OCI-LY3 (cell line): ENCODE measurements at regions not wholly inside any gene's neighbourhood (a gene's known extent, or its start where the extent isn't known, plus 50 kb on each side); places are given as distances from the start of the nearest gene placed in this dataset.
"Not testable (repeated sequence)": the region's sequence is repeated elsewhere in the genome, so short reads cannot be mapped to it uniquely, and the experiment has no call there.

Experiments used
- H2AFZ ChIP-seq: fragments of 200-600, 300-600 bp; shearing (Covaris generic); 2 replicates; pipeline ENCODE4 v1.6.0; 2014; ENCODE audit warnings: antibody characterized with exemption, low read depth, low read length
- H3K27ac ChIP-seq: fragments of 200-600, 300-600 bp; sonication (generic); 2 replicates; pipeline ENCODE4 v1.5.1; 2014; ENCODE audit warnings: mild to moderate bottlenecking, low read length, moderate library complexity, mixed read lengths
- H3K27me3 ChIP-seq: fragments of 200-600, 300-600 bp; sonication (generic); 2 replicates; pipeline ENCODE4 v1.6.1; 2014; ENCODE audit warnings: low read depth, low read length, mixed read lengths
- H3K36me3 ChIP-seq: fragments of 200-600, 300-600 bp; sonication (generic); replicated peaks from 2 replicates; pipeline ENCODE3; 2014; ENCODE audit warnings: low read depth, low read length, mixed read lengths
- H3K4me1 ChIP-seq: fragments of 300-600, 200-600 bp; sonication (generic); 2 replicates; pipeline ENCODE4 v1.6.1; 2014; ENCODE audit warnings: low read length, mixed read lengths
- H3K4me2 ChIP-seq: fragments of 200-600, 300-600 bp; sonication (generic); 2 replicates; pipeline ENCODE4 v1.6.1; 2014; ENCODE audit warnings: low read length, mixed read lengths
- H3K4me3 ChIP-seq: fragments of 300-600, 200-600 bp; sonication (generic); 2 replicates; pipeline ENCODE4 v1.5.1; 2014; ENCODE audit warnings: antibody characterized with exemption, mild to moderate bottlenecking, low read length, moderate library complexity
- H3K79me2 ChIP-seq: fragments of 300-600, 200-600 bp; shearing (Covaris generic); 2 replicates; pipeline ENCODE4 v1.6.1; 2014; ENCODE audit warnings: mild to moderate bottlenecking, low read length, mixed read lengths
- H3K9ac ChIP-seq: fragments of 300-600, 200-600 bp; shearing (Covaris generic); 2 replicates; pipeline ENCODE4 v1.6.0; 2014; ENCODE audit warnings: mild to moderate bottlenecking, low read length, moderate library complexity
- H3K9me3 ChIP-seq: fragments of 200-600, 300-600 bp; shearing (Covaris generic); 2 replicates; pipeline ENCODE4 v1.6.1; 2014; ENCODE audit warnings: low read length, mixed read lengths; ENCODE audit not compliant: insufficient read depth
- H4K20me1 ChIP-seq: fragments of 200-600, 300-600 bp; sonication (generic); 2 replicates; pipeline ENCODE4 v1.6.1; 2016; ENCODE audit warnings: low read length, mixed read lengths; ENCODE audit not compliant: insufficient read depth
- EZH2phosphoT487 ChIP-seq: fragments of 200-600 bp; shearing (Covaris generic); IDR thresholded peaks from 2 replicates; pipeline ENCODE4 v1.6.1; 2018; ENCODE audit warnings: antibody characterized with exemption, mixed run types, low read depth
- TF ChIP-seq, protein P1 (sequence below): fragments of 200-600, 300-600 bp; sonication (generic); IDR thresholded peaks from 2 replicates; pipeline ENCODE4 v1.5.1; 2014; ENCODE audit warnings: antibody characterized with exemption, low read length, low read depth

DNA sequence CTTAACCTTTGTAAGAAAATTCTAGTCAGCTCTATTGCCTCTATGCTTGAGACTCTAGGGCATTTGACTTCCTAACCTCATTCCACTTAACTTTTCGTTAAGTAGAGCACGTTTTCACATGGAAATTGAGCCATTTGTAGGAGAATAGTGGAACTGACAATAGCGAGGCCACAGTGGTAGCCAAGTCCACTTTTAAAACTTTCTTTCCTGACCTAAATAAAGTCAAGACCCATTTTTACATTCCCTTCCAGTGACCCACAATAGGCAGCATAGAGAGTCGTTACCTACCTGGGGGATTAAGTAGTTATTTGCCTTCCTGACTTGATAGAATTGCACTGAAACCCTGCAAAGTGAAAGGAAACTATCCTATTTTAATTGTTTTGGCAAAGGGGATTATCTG, 386.0 kb upstream of the NECTIN3 start:
- Histone ChIP-seq H3K9me3 (no peaks in the 10 kb centered on the region), H3K4me2 (no peak overlapping the region), H3K27me3 (no peaks in the 10 kb centered on the region), H3K79me2 (no peaks in the 10 kb centered on the region), H3K4me3 (no peak overlapping the region), H3K9ac (no peak overlapping the region), H3K4me1 (peaks cover 2% of the 10 kb centered on the region; the same call in 1 of the 2 replicates), H3K27ac (no peak overlapping the region), H2AFZ (no peak overlapping the region), H3K36me3 (no peaks in the 10 kb centered on the region), H4K20me1 (no peaks in the 10 kb centered on the region)
- no peak for TF ChIP-seq EZH2phosphoT487
- TF ChIP-seq, protein P1, sequence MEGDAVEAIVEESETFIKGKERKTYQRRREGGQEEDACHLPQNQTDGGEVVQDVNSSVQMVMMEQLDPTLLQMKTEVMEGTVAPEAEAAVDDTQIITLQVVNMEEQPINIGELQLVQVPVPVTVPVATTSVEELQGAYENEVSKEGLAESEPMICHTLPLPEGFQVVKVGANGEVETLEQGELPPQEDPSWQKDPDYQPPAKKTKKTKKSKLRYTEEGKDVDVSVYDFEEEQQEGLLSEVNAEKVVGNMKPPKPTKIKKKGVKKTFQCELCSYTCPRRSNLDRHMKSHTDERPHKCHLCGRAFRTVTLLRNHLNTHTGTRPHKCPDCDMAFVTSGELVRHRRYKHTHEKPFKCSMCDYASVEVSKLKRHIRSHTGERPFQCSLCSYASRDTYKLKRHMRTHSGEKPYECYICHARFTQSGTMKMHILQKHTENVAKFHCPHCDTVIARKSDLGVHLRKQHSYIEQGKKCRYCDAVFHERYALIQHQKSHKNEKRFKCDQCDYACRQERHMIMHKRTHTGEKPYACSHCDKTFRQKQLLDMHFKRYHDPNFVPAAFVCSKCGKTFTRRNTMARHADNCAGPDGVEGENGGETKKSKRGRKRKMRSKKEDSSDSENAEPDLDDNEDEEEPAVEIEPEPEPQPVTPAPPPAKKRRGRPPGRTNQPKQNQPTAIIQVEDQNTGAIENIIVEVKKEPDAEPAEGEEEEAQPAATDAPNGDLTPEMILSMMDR, result no peak

DNA sequence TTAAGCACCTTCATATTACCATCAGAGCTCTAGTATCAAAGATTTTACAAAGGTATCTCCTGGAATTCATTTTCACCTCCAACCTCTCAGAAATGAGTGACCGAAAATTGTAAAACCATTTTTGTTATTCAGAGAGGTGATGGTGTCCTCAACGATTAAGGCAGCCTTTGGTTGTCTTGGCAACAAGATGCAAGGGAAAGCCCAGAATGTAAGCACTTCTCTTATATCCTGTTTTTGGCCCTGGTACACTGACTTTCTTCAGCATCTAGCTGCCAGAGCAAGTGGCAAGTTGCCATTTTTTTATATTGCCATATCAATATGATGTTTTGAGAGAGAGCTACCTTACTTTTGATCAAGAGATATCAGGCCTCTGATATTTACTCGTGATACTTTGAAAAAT, 384.9 kb upstream of the NECTIN3 start:
- no peak overlapping the region for H3K4me3 ChIP-seq
- H3K4me1 ChIP-seq, result peaks cover 2% of the 10 kb centered on the region; the same call in 1 of the 2 replicates
- H3K9me3 ChIP-seq, result no peaks in the 10 kb centered on the region
- no peaks in the 10 kb centered on the region for H3K36me3 ChIP-seq
- H3K79me2 ChIP-seq, result no peaks in the 10 kb centered on the region
- no peak overlapping the region for H3K4me2 ChIP-seq
- H4K20me1 ChIP-seq, result no peaks in the 10 kb centered on the region
- TF ChIP-seq, protein P1, result no peak
- TF ChIP-seq EZH2phosphoT487, result no peak
- no peak overlapping the region for H2AFZ ChIP-seq
- no peak overlapping the region for H3K9ac ChIP-seq
- no peaks in the 10 kb centered on the region for H3K27me3 ChIP-seq
- no peak overlapping the region for H3K27ac ChIP-seq

DNA sequence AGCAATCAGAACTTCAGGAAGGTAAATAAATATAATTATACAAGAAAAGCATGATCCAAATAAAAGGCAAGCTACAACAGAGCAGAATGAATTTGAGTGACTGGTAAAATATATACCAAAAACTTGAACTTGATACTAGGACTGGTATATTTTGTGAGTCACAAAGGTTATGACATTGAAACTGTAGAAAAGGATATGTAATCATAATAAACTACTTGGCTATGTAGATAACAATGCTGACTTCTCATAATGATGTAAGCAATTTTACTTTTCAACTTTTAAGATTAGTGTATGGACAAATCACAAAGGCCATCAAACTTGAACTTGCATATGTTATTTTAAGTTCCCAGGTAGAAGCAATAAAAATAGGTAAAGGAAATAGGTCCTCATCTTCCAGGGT, 384.5 kb upstream of the NECTIN3 start:
- TF ChIP-seq, protein P1, result no peak
- TF ChIP-seq EZH2phosphoT487, result no peak
- Histone ChIP-seq H3K9ac (no peak overlapping the region), H3K27ac (no peak overlapping the region)

DNA sequence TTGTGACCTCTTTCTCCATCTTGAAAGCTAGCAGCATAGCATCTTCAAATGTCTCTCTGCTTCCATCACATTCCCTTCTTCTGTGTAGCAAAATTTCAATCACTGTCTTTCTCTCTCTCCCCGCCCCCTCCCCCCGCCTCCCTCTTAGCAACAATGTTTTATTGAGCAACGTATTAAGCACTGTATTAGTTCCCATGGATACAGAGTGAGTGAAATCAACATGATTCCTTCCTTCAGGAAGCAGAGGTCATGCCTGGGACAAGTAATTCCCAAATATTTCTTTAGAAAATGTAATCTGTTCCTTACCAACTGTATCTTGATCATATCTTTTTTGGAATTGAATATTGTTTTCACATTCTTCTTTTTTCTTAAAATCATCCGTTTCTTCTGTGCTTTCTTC, 373.7 kb upstream of the NECTIN3 start:
- TF ChIP-seq, protein P1, result no peak
- TF ChIP-seq EZH2phosphoT487, result no peak
- H3K4me1 ChIP-seq, result no peaks in the 10 kb centered on the region
- H3K4me2 ChIP-seq, result no peak overlapping the region
- no peak overlapping the region for H3K9ac ChIP-seq
- no peak overlapping the region for H3K4me3 ChIP-seq
- no peaks in the 10 kb centered on the region for H3K9me3 ChIP-seq
- H3K27ac ChIP-seq, result no peak overlapping the region
- H3K79me2 ChIP-seq, result no peaks in the 10 kb centered on the region
- H3K27me3 ChIP-seq, result no peaks in the 10 kb centered on the region
- no peaks in the 10 kb centered on the region for H4K20me1 ChIP-seq
- H3K36me3 ChIP-seq, result no peaks in the 10 kb centered on the region
- H2AFZ ChIP-seq, result no peak overlapping the region

More for the DNA sequence above, 384.5 kb upstream of the NECTIN3 start:
- H3K36me3 ChIP-seq, result no peaks in the 10 kb centered on the region
- no peaks in the 10 kb centered on the region for H4K20me1 ChIP-seq
- H3K9me3 ChIP-seq, result no peaks in the 10 kb centered on the region
- H2AFZ ChIP-seq, result no peak overlapping the region
- no peaks in the 10 kb centered on the region for H3K27me3 ChIP-seq
- no peak overlapping the region for H3K4me3 ChIP-seq
- no peak overlapping the region for H3K4me2 ChIP-seq
- H3K79me2 ChIP-seq, result no peaks in the 10 kb centered on the region
- peaks cover 2% of the 10 kb centered on the region; the same call in 1 of the 2 replicates for H3K4me1 ChIP-seq

DNA sequence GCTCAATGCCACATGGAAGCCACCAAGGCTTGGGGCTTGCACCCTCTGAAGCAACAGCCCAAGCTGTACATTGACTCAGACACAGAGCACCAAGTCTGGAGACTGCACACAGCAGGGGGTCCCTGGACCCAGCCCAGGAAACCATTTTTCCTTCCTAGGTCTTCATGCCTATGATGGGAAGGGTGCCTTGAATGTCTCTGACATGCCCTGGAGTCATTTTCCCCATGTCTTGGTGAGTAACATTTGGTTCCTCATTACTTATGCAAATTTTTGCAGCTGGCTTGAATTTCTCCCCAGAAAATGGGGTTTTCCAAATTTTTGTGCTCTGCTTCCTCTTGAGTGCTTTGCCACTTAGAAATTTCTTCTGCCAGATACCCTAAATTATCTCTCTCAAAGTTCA, 367.3 kb upstream of the NECTIN3 start:
- not testable (repeated sequence) for H3K4me3 ChIP-seq, H3K4me1 ChIP-seq, H3K4me2 ChIP-seq, H3K27me3 ChIP-seq, H3K79me2 ChIP-seq, H2AFZ ChIP-seq, H3K36me3 ChIP-seq, H4K20me1 ChIP-seq, H3K9me3 ChIP-seq, H3K9ac ChIP-seq, H3K27ac ChIP-seq
